HEK293T (cell line): ENCODE measurements at regions not wholly inside any gene's neighbourhood (a gene's known extent, or its start where the extent isn't known, plus 50 kb on each side); places are given as distances from the start of the nearest gene placed in this dataset.

Experiments
- ARNT ChIP-seq: fragments of 450-650 bp; IDR thresholded peaks from 2 replicates; pipeline ENCODE4 v1.6.1; 2017; ENCODE audit warnings: mild to moderate bottlenecking
- BHLHE40 ChIP-seq: fragments of 450-650 bp; IDR thresholded peaks from 2 replicates; pipeline ENCODE4 v1.6.1; 2016; ENCODE audit warnings: mild to moderate bottlenecking, moderate library complexity, borderline replicate concordance
- ELF4 ChIP-seq: fragments of 450-650 bp; IDR thresholded peaks from 2 replicates; pipeline ENCODE4 v1.6.1; 2017; ENCODE audit warnings: antibody characterized with exemption
- FOXA1 ChIP-seq: fragments of 450-650 bp; IDR thresholded peaks from 2 replicates; pipeline ENCODE4 v1.6.1; 2016; ENCODE audit warnings: mild to moderate bottlenecking
- FOXM1 ChIP-seq: fragments of 450-650 bp; IDR thresholded peaks from 2 replicates; pipeline ENCODE4 v1.6.1; 2017; ENCODE audit warnings: mild to moderate bottlenecking, borderline replicate concordance
- ZNF384 ChIP-seq: fragments of 450-650 bp; IDR thresholded peaks from 2 replicates; pipeline ENCODE4 v1.6.1; 2016

DNA sequence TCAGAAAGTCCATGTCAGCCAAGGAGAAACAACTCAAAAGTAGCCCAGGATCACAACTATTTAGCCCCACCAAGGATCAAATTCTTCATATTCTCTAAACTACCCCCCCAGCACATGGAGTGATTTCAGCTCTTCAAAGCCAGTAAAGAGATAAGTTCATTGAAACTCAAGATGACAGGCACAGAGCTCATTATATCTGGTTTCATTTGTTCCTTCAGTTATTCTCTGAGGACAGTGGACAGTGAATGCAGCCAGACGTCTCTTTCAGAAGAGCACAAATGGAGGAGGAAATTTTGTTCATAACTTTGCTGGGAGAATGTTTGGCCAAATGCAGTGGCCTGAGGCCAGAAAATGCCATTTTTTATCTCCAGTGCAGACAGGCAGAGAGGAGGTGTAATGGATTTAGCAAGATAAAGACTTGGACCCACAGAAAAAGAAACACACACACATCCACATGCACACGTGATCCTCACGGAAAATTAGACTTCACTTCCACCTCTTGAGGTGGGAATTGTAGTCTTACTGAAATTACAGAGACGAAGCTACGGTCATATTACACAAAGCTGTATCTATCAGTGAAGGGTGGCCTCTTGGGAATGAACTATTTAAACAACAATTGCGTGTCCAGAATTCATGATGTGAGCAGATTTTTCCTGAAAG, 64.6 kb downstream of the HES1 start:
- TF ChIP-seq ZNF384 = no peak
- no peak for TF ChIP-seq FOXM1
- TF ChIP-seq BHLHE40 = no peak
- no peak for TF ChIP-seq ELF4
- TF ChIP-seq ARNT = no peak
- no peak for TF ChIP-seq FOXA1
